HG03521 (cell line): ENCODE measurements at regions not wholly inside any gene's neighbourhood (a gene's known extent, or its start where the extent isn't known, plus 50 kb on each side); places are given as distances from the start of the nearest gene placed in this dataset.
"Not testable (repeated sequence)": the region's sequence is repeated elsewhere in the genome, so short reads cannot be mapped to it uniquely, and the experiment has no call there.

ENCODE experiments used
- ATAC-seq: cut with Tn5 transposase; IDR thresholded peaks from one replicate; pipeline ENCODE4 v1.9.1; 2021; ENCODE audit warnings: mild to moderate bottlenecking, moderate library complexity; ENCODE audit not compliant: unreplicated experiment

DNA sequence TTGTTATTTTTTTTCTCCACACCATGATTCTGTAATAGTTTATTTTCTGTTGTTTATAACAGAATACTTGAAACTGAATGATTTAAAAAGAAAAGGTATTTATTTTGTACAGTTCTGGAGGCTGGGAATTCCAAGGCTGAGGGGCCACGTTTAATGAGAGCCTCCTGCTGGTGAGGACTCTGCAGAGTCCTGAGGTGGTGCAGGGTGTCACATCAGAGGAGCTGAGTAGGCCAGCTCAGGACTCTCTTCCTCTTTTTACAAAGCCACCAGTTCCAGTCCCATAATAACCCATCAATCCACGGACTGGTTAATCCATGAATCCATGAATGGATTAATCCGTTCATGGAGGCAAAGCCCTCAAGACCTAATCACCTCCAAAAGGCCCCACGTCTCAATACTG lies 71.6 kb downstream of the TFAP2A start:
- ATAC-seq: no peak

DNA sequence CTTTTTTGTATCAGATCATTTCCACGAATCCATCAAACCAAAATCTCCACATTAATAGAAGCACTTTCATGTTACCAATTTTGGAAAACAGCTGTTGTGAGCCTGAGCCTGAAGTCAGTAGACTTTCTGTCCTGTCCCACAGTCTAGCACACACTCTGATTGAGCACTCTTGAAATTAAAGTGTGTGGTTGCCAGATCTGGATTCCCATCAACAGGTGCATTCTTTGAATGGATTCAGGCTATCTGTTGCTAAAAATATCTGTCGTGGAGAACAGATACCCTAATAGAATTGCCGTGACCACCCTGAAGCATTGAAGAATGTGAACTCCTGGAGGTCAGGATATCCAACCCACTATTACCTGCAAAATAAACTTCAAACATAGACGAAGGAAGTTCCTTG lies 73.3 kb downstream of the TFAP2A start:
- no peak for ATAC-seq

DNA sequence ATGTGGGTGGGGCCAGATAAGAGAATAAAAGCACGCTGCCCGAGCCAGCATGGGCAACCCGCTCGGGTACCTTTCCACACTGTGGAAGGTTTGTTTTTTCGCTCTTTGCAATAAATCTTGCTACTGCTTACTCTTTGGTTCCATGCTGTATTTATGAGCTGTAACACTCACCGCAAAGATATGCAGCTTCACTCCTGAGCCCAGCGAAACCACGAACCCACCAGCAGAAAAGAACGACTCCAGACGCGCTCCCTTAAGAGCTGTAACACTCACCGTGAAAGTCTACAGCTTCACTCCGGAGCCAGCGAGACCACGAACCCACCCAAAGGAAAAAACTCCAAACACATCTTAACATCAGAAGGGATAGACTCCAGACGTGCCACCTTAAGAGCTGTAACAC lies 76.7 kb downstream of the TFAP2A start:
- no peak for ATAC-seq

DNA sequence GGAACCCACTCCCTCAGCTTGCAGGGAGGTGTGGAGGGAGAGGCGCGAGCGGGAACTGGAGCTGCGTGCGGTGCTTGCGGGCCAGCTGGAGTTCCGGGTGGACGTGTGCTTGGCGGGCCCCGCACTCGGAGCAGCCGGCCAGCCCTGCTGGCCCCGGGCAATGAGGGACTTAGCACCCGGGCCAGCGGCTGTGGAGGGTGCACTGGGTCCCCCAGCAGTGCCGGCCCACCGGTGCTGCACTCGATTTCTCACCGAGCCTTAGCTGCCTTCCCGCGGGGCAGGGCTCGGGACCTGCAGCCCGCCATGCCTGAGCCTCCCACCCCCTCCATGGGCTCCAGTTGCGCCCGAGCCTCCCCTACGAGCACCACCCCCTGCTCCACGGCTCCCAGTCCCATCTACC lies 77.5 kb downstream of the TFAP2A start:
- not testable (repeated sequence) for ATAC-seq

DNA sequence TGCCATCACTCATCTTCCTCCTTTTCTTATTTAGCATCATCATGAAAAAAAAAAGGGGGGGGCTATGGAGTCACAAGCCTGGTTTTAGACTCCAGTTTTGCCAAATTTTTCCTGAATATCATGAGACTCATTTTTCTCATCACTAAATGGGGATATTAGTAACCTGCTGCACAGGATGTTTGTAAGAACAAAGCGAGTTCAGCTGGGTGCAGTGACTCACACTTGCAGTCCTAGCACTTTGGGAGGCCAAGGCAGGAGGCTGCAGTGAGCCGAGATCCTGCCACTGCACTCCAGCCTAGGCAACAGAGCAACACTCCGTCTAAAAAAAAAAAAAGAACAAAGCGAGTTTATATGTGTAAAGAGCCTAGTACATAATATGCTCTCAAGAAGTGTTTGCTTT lies 82.8 kb downstream of the TFAP2A start:
- ATAC-seq: no peak

DNA sequence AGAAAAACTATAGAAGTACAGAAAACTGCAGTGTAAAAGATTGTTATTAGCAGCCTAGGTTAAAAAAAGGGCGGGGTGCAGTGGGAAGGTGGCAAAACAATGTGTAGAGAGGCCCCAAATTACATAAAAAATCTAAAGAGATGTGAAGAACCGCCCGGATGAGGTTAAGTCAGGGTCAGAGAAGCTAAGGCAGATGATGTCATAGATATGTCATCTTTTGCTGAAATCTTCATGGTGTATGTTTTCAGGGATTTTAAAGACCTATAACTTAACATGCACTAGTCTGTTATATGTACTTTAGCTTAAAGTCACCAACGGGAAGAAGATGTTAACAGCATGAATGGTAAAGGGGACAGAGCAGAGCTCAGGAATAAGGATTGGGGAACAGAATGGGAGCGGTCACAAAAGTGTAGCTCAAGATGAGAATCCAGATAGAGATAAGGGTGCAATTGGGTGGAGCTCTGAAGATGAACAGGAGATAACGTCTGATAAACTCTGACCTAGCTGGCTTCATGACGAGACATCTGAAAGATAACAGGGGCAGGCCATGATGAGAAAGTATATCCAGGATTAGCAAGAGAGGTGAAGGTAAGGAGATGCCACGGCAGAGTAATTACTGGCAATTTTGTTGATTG lies 83.4 kb downstream of the TFAP2A start:
- ATAC-seq: no peak

DNA sequence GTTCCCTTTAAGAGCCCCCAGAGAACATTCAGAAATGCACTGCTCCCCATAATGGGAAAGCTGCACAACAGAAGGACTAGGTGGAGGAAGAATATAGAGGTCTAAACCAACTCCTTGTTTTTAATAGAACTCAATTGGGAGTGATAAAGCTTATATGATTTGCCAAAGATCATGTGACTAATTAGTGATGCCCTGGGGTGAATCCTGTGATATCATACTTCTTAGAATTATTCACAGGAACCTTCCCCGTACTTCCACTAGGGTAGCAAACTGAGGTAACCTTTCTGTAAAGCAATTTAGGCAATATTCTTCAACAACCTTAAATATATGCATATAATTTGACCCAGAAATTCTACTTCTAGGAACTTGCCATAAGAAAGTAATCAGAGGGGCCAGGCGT lies 84.4 kb downstream of the TFAP2A start:
- ATAC-seq: no peak

DNA sequence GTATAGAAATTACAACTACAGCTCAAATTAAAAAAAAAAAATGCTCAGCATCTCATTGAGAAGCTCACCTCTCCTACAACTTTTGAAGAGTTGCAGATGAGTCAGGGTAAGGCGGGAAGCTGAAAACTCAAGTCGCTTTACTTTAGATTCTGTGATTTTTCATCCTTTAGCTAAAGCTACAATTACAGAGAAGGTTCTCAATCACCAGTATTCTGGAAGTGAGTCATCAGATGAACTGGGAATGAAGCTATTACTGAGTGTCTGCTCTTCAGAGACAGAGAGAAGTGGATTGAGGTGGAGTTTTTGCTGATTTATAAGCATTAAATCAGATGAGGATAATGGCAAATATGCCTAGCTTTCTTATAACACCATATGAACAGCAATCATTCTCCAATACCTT lies 91.9 kb downstream of the TFAP2A start:
- no peak for ATAC-seq

DNA sequence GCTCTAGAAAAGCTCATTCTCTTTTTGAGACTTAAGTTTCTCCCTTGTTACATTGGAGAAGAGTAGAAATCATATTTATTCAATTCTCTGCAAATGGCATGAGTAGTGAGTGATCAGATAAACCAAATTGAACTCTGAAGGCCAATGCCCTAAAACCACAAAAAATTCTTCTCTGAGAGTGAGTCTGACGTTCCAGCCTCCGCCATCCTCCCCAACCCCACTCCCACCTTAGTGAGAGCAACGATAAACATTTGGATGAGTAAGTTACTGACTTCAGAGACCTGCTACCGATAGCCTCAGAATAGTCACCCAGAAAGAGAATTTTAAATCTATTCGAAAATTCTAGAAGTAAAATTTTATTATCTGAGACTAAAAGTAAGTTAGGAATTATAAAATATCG lies 94.6 kb downstream of the TFAP2A start:
- no peak for ATAC-seq

DNA sequence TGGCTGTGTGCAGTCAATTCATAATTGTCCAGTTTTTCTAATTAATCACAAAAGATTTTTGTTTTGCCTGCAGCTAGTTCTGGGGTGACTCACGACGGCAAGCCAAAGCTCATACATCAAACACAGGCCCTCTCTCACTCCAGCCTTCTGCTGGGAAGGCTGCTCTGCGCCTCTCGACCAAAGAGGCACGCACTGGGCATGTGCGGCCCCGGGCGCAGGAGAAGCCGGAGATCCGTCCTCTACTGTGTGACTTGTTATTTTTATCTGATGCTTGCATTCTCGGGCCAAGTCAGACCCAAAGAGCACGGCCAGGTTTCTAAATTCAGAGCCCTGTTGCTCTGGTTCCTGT lies 98.5 kb downstream of the TFAP2A start:
- no peak for ATAC-seq

DNA sequence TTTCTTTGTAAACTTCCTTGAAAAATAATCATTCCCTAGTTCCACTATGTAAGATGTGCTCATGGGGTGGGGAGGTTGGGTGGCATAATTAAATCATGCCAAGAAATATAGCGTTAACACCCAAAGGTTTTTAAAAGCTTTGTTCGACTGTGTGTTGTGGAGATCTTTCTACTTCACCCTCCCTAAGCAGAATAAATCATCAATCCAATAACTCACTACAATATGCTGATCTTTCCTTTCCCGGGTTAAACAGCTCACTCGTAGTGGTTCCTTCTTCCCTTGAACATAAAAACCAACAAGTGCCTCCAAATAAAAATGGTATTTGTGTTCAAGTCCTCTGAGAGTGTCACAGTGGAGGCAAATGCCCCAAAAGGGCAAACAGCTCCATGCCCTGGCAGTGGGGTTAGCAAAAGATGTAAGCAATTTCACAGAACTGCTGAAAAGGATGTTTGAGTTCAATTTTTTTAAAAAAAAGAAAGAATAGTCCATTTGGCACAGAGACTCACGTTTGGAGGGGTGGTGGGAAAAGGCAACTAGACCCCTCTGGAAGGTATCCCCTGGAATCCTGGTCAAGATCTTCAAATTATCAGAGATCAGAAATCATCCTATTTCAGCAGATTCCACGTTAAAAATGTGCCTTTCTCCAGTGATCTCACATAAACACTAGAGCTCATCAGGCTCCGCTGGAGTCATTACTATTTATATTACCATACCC lies 99.1 kb downstream of the TFAP2A start:
- ATAC-seq: no peak

DNA sequence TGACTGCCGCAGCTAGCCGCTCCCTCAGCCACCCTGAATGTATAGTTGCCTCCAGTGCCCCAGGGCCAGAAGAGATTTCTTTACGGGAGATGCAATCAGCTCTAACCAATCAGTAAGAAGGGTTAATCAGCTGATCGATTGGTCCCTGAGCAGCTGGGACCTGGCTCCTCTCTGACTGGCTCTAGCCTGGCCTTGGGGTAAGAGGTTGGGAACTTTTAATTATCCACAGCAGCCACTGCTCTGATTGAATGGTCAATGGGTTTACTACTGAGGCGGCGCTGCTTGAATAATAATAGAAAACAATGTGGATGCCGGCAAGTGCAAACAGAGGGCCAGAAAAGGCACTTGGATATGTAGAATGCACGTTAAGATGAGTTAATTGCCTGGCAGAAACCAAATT lies 99.8 kb downstream of the TFAP2A start:
- ATAC-seq: no peak

DNA sequence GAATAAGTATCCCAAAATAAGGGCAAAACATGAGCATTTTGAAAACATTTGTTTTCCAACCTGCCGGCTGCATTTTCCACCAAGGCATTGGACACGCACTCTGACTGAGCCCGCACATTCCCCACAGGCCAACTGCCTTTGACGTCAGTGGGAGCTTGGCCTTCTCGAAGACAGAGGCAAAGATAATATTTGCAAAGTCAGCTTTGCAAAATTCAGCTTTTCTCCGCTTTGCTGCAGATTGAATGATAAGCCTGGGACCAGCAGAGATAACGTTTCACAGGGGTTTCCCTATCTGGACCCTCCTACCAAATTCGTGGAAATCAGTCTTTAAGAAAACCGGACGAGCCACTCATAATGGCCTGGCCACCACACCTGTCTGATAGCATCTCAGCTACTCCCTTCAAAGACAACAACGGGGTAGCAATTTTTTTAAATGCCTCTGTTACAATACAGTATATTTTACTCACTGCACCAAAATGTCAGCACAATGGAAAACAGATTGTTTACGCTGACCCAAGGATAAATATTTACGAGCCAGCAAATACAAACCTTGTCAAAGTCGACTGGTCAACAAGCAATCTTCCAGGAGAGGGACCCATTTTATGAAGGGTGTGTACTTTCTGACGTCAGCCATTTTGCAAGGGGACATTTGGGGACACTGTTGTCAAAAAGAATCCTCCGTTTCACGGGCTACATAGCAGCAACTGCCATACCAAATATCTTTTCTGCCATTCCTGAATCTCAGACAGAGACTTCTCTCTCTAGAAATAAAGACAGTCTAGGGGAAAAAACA lies 100.5 kb downstream of the TFAP2A start:
- no peak for ATAC-seq

DNA sequence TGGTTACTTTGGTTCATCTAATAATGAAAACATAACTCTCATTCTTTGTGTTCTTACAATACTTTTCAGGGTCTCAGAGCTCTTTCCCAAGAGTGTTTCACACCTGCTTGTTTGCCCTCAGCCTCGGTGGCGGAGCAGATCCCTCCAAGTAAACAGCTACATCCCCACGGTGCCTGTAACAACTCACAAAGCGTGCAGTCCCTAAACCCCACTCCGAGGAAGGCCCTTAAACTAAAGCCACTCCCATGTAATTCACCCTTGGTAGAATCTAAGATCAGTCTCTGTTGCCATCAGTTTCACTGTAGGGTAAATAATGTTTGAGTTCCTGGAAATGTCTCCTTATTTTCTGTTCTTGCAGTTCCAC lies 101.1 kb downstream of the TFAP2A start:
- ATAC-seq: no peak

DNA sequence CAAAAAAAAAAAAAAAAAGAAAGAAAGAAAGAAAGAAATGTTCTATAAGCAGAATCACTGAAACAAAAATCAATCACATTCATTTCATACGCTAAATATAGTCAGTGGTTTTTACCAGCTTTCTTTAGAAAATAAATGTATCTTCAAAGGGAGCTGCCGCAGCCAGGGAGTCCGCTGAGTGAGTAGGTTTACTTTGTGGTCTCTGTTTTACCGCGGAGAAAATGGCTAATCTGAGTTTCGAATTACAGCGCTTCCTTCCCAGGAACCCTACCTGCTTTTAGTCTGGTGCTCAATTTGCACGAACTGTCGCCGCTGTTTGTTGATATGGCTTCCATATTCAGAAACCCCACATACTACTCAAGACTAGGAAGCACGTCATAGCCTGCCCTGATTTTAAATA lies 102.4 kb downstream of the TFAP2A start:
- ATAC-seq: no peak

DNA sequence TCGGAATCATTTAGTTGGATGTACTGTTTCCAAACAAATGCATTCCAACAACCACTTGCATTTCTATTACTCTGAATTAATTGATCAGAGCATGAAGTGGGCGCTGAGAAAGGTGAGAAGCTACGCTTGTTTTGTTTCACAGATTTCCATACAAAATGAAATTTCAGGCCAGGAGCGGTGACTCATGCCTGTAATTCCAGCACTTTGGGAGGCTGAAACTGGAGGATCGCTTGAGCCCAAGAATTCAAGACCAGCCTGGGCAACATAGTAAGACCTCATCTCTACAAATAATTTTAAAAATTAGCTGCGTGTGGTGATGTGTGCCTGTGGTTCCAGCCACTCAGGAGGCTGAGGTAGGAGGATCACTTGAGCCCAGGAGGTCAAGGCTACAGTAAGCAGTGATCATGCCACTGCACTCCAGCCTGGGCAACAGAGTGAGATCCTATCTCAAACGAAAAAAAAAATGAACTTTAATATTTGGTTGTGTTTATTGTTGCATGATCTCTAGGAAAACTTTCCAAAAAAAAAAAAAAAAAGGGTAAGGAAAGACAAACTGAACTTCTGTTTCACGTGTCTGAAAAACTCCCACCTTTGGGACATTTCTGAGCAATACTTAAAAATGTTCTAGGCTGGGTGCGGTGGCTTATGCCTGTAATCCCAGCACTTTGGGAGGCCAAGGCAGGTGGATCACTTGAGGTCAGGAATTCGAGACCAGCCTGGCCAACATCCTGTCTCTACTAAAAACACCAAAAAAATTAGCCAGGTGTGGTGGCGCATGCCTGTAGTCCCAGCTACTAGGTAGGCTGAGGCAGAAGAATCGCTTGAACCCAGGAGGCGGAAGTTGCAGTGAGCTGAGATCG lies 103.1 kb downstream of the TFAP2A start:
- ATAC-seq: not testable (repeated sequence)

DNA sequence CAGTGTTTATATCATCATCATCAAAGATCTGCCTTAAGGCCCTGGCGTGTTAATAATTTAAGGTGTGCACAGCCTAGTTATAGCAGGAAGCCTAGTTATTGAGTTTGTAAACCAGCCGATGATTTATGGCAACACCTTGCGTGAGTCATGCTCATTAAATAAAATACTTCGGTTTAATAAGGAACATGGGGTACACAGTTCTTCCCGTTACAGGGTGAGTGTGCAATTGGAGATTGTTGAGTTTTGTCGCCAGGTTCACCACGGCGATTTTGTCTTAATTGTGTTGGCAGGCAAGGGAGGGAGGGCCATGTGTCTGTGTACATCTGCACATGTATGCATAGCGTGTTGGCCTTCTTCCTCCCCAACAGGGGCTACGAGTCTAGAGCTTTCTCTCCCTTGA lies 104.0 kb downstream of the TFAP2A start:
- no peak for ATAC-seq

DNA sequence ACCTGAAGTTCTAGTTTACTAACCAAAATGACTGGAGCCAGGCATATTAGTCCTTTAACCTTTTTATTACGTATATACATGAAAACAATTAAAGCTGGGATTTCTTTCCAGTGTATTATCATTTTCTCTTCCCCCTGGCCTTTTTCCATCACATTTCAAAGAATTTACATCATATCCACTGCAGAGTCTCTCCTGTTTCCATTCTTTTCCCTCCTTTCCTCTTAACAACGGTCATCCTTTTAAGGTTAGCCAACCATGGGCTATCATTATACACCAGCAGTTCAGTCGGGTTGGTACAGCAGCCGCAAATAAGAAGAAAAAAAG lies 104.6 kb downstream of the TFAP2A start:
- no peak for ATAC-seq

DNA sequence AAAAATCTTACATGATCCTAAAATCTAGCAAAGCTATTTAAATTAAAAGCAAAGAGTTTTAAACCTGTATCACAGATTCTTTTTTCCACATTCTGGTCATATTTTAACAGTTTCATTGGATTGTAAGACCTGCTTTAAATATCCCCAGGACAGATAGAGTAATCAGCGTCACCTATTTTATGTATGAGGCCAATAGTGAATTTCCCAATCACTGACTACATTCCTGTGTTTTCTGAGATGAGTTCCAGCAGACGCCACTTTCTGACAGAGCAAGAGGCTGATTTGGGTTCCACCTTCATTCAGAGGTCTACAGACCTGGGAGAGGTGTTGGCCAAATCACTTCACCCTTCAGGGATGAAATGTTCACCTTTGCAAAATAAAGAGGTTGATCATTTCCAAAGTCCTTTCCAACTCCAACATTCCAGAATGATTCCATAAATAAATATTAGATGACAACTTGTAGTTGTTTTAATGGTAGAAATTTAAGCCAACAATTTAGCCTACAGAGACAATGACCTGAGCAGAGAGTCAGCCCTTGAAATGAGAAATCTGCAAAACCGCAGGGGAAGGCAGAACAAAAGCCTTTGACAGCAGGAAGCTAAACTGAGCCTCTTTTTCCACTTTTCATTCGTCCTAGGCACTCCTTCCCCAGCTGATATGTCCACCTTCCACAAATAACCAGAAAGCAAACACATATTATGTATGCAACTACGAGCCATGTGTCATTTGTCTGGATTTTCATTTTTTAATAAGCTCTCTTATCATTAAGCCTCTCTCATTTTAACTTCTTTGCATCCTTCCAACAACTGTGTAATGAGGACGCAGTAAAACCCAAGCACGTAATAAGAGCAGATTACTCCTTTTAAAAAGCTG lies 105.2 kb downstream of the TFAP2A start:
- ATAC-seq: no peak

DNA sequence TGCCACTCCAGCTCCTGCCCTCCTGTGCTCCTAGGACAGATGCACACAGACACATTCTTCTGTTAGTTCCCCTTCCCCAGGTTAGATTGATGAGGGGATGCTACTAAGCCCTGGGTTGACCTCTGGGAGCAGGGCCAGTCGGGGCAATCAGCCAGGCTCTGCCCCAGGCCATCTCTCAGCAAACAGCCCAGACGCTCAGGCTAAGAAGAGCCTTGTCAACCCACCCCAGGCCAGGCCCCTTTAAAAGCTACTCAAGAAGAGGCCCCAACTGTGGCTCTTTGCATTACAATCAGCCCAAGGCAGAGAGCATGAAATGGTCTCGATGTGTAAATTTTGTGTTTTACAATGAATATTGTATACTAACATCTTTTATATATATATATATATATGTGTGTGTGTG lies 107.4 kb downstream of the TFAP2A start:
- ATAC-seq: no peak

DNA sequence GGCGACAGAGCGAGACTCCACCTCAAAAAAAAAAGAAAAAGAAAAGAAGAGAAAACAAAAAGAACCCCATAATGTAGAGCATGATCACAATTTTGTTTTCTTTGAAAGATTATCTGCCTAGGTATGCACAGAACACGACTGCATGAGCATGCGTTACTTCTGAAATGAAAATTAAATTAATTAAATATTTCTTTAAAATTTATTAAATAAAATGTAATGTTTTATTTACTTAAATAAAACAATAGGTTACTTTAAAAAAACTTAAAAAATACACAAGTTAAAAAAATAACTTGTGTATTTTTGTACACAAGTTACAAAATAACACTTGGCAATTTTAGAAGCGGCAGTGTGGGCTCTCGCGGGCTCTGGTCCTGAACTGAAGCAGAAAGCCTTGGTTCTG lies 107.8 kb downstream of the TFAP2A start:
- no peak for ATAC-seq
